ENCODE measurements at regions not wholly inside any gene's neighbourhood (a gene's known extent, or its start where the extent isn't known, plus 50 kb on each side); places are given as distances from the start of the nearest gene placed in this dataset.

- TF ChIP-seq CTCF (IDR thresholded peaks at IDR 0.05; ENCODE audit: poor library complexity, severe bottlenecking) = no peak
- no peak for TF ChIP-seq EP300 (conservative IDR thresholded peaks at IDR 0.05; ENCODE audit: poor library complexity, severe bottlenecking)
- TF ChIP-seq TAF1 (IDR thresholded peaks at IDR 0.05; ENCODE audit: low read depth) = no peak
- no peak for TF ChIP-seq REST (IDR thresholded peaks at IDR 0.05; ENCODE audit: borderline replicate concordance)
- TF ChIP-seq POLR2AphosphoS5 (IDR thresholded peaks at IDR 0.05) = no peak
- no peak for TF ChIP-seq EZH2 (IDR thresholded peaks at IDR 0.05; ENCODE audit: borderline replicate concordance, insufficient read depth, low read length, poor library complexity, severe bottlenecking)
Observed at GRCh38 chr3:103167850-103168249, 733.0 kb downstream of the ZPLD1 start.
